ENCODE measurements at regions not wholly inside any gene's neighbourhood (a gene's known extent, or its start where the extent isn't known, plus 50 kb on each side); places are given as distances from the start of the nearest gene placed in this dataset.

DNA sequence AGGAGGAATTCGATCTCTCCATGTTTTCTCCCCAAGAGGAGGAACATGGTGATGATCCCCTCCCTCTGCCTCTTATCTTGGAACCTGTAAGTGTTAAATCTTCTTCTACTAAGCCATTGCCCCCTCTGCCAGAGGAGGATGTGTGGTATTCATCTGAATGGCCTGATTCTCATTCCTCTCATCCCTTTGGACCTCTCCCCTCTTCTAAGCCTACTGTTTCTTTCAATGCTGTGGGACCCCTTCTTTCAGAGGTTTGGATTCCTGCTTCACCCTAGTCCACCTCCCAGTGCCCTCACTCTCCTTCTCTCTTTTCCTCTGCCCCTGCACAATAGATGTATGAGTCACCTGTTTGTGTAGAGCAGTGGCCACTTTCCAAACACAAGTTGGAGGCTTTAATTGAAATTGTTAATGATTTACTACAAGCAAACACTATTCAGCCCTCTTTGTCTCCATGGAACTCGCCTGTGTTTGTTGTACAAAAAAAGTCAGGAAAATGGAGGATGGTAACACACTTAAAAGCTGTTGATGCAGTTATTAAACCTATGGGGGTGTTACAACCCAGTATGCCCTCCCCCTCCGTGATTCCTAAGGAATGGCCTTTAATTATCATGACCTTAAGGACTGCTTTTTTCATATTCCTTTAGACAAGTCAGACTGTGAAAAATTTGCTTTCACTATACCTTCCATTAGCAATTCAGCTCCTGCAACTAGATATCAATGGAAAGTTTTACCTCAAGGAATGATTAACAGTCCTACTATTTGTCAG, 192.1 kb upstream of the ALG10B start:
- H3K4ac ChIP-seq (ENCODE audit: low read depth, low read length) = no peak overlapping the region
- H3K27me3 ChIP-seq (ENCODE audit: control insufficient read depth, insufficient read depth, low read length) = no peaks in the 10 kb centered on the region
- in situ Hi-C loops (cut with MboI; ENCODE audit: low sequenced_read_pairs) = no loop called here
- H3K27ac ChIP-seq (ENCODE audit: insufficient read depth, low read length) = no peak overlapping the region
- no peaks in the 10 kb centered on the region for H3K36me3 ChIP-seq (ENCODE audit: control insufficient read depth, insufficient read depth, low read length)
- H2AK5ac ChIP-seq (ENCODE audit: low read depth, low read length) = no peak overlapping the region
- no peak overlapping the region for H3K9ac ChIP-seq (ENCODE audit: low read depth, low read length)
- no peak overlapping the region for H3K14ac ChIP-seq (replicated peaks; ENCODE audit: low read depth, low read length)
- TF ChIP-seq POLR2A (IDR thresholded peaks at IDR 0.05; ENCODE audit: low read depth, low read length) (no peak), FOS (IDR thresholded peaks at IDR 0.05; ENCODE audit: low read depth, low read length) (no peak), NFE2L2 (IDR thresholded peaks at IDR 0.05; ENCODE audit: low read depth, low read length) (no peak), SMC3 (IDR thresholded peaks at IDR 0.05; ENCODE audit: low read depth, low read length) (no peak), BHLHE40 (IDR thresholded peaks at IDR 0.05; ENCODE audit: low read depth, low read length) (no peak), MAFK (IDR thresholded peaks at IDR 0.05; ENCODE audit: low read depth, low read length) (no peak), MXI1 (IDR thresholded peaks at IDR 0.05; ENCODE audit: borderline replicate concordance, low read depth, low read length) (no peak), CHD1 (IDR thresholded peaks at IDR 0.05; ENCODE audit: low read depth, low read length) (no peak), MAZ (IDR thresholded peaks at IDR 0.05; ENCODE audit: borderline replicate concordance, low read depth, low read length) (no peak), RAD21 (IDR thresholded peaks at IDR 0.05; ENCODE audit: low read length) (no peak), RCOR1 (IDR thresholded peaks at IDR 0.05; ENCODE audit: insufficient replicate concordance, low read length) (no peak), RFX5 (IDR thresholded peaks at IDR 0.05; ENCODE audit: low read depth, low read length) (no peak), CTCF (conservative IDR thresholded peaks at IDR 0.05; ENCODE audit: low read depth, low read length) (no peak)
- TF ChIP-seq, protein P1, sequence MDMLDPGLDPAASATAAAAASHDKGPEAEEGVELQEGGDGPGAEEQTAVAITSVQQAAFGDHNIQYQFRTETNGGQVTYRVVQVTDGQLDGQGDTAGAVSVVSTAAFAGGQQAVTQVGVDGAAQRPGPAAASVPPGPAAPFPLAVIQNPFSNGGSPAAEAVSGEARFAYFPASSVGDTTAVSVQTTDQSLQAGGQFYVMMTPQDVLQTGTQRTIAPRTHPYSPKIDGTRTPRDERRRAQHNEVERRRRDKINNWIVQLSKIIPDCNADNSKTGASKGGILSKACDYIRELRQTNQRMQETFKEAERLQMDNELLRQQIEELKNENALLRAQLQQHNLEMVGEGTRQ (IDR thresholded peaks at IDR 0.05; ENCODE audit: low read depth, low read length) = no peak
- TF ChIP-seq, protein P2, sequence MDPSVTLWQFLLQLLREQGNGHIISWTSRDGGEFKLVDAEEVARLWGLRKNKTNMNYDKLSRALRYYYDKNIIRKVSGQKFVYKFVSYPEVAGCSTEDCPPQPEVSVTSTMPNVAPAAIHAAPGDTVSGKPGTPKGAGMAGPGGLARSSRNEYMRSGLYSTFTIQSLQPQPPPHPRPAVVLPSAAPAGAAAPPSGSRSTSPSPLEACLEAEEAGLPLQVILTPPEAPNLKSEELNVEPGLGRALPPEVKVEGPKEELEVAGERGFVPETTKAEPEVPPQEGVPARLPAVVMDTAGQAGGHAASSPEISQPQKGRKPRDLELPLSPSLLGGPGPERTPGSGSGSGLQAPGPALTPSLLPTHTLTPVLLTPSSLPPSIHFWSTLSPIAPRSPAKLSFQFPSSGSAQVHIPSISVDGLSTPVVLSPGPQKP (IDR thresholded peaks at IDR 0.05; ENCODE audit: borderline replicate concordance, low read depth, low read length) = no peak
- WGBS, 2 experiments (ENCODE audit: extremely low coverage in 2 of 2, insufficient read length in 1 of 2) = no CpG with 5 or more reads among the region's 3 CpGs
- CTCF ChIA-PET = no interaction called here
- H2AK9ac ChIP-seq (replicated peaks; ENCODE audit: low read depth, low read length, poor library complexity) = no peak overlapping the region
- no peak overlapping the region for H4K5ac ChIP-seq (ENCODE audit: low read depth, low read length)
- dilution Hi-C loops (cut with HindIII; ENCODE audit: low sequenced_read_pairs, unreplicated experiment) = no loop called here
- POLR2A ChIA-PET (ENCODE audit: unreplicated experiment) = no interaction called here
- H2BK15ac ChIP-seq (ENCODE audit: low read depth, low read length) = no peak overlapping the region
- peaks cover 5% of the 10 kb centered on the region for H3K9me3 ChIP-seq (ENCODE audit: control insufficient read depth, insufficient read depth, low read length)
- no TSS peak for BruUV-seq (replicated peaks)
- H3K4me1 ChIP-seq (ENCODE audit: control insufficient read depth, insufficient read depth, low read length) = no peaks in the 10 kb centered on the region
- H3K56ac ChIP-seq (ENCODE audit: extremely low read depth, insufficient read depth, low read length) = no peak overlapping the region
- H2BK20ac ChIP-seq (ENCODE audit: low read depth, low read length) = no peak overlapping the region
- no peaks in the 10 kb centered on the region for H3K79me1 ChIP-seq (ENCODE audit: low read depth in 1 of 2, low read length in 2 of 2)
- no peak overlapping the region for H4K8ac ChIP-seq (ENCODE audit: low read depth in 2 of 2, low read length in 2 of 2)
- intact Hi-C loops (cut with micrococcal nuclease) = no loop called here
- no peak overlapping the region for H3K23ac ChIP-seq (ENCODE audit: low read depth, low read length)
- ATAC-seq (ENCODE audit: low read depth) (no peak), DNase-seq (no peak)
- H3K4me2 ChIP-seq (ENCODE audit: low read depth, low read length) = no peak overlapping the region
- H3K18ac ChIP-seq (ENCODE audit: low read depth, low read length) = no peak overlapping the region
- no peak overlapping the region for H2BK5ac ChIP-seq (ENCODE audit: low read depth, low read length, poor library complexity, severe bottlenecking)
- no peak overlapping the region for H2AFZ ChIP-seq (replicated peaks; ENCODE audit: low read length, poor library complexity)
- no peak overlapping the region for H4K91ac ChIP-seq (ENCODE audit: insufficient read depth, low read depth, low read length)
- no peak overlapping the region for H2BK120ac ChIP-seq (ENCODE audit: low read depth, low read length)
- H4K20me1 ChIP-seq (ENCODE audit: insufficient read depth, low read length) = no peaks in the 10 kb centered on the region
- H3K4me3 ChIP-seq (ENCODE audit: insufficient read depth, low read depth, low read length) = no peak overlapping the region
- no peaks in the 10 kb centered on the region for H3K9me1 ChIP-seq (ENCODE audit: insufficient read depth, low read length)
